HG03175 (cell line): ENCODE measurements at regions not wholly inside any gene's neighbourhood (a gene's known extent, or its start where the extent isn't known, plus 50 kb on each side); places are given as distances from the start of the nearest gene placed in this dataset.

ENCODE experiments used
- ATAC-seq: cut with Tn5 transposase; IDR thresholded peaks from one replicate; pipeline ENCODE4 v1.9.1; 2021; ENCODE audit warnings: mild to moderate bottlenecking, moderate library complexity; ENCODE audit not compliant: unreplicated experiment

- ATAC-seq: no peak
These were observed 191.7 kb upstream of the BTBD3 start for GRCh38 chr20:11726026-11726425.

DNA sequence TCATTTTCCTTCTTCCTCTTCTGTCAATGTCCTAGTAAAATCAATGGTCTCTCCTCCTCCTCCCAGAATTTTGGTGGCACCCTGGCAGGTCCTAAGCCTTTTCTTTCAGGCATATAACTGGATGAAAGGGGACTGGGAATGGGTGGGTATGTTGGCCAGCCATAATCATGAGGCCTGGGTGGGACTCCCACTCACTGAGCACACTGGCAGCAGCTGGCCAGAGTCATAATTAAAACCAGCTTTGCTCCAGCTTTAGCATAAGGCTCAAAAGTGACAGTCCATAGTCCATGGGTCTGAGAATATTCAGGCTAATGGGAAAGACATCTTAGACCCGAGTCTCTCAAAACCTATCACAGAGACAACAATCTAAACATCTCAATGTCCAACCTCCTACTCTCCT lies 190.0 kb upstream of the BTBD3 start:
- no peak for ATAC-seq

DNA sequence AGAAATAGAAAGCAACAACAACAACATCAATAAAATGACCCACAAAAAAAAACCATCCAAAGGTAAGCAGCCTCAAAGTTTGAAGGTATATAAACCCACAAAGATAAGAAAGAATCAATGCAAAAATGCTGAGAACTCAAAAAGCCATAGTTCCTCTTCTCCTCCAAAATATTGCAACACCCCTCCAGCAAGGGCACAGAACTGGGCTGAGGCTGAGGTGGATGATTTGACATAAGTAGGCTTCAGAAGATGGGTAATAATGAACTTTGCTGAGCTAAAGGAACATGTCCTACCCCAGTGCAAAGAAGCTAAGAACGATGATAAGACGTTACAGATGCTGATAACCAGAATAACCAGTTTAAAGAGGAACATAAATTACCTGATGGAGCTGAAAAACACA lies 188.8 kb upstream of the BTBD3 start:
- no peak for ATAC-seq

- no peak for ATAC-seq
These were observed 187.9 kb upstream of the BTBD3 start for GRCh38 chr20:11729806-11730205.

DNA sequence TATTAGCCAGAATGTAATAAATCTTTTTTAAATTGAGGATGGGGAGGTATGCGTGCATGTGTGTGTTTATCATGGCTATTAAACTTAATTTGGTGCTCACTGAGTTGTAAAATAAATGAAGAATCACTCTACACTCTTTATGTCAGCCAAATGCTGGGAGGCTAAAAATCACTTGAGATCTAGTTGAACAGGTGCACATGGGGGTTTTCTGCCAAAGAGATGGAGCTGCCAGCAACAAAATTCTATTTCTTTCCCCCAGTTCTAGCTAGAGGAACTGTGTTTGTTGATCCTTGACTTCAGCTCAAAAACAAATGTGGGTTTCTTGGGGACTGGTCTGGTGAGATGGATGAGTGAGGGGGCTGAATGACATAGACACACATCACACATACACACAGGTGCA lies 183.3 kb upstream of the BTBD3 start:
- ATAC-seq: no peak

- no peak for ATAC-seq
These were observed 178.8 kb upstream of the BTBD3 start for GRCh38 chr20:11738852-11739251.

- ATAC-seq: no peak
These were observed 176.7 kb upstream of the BTBD3 start for GRCh38 chr20:11740975-11741374.

DNA sequence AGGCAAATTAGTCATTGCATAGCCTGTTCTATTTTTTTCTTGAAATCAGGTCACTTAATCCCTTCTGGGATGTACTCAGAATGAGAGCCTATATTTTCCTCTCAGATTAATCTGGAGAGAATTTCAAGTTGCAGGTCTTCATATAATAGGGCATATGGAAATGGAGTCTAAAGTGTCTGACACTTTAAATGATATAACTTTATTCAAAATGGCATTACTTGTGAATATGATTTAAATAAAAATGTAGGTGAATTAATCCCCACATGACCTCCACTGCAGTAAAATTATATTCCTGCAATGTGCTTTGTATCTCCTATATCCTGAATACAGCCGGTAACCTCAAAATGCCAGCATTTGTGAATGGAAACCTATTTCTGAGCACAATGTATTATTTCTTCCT lies 172.5 kb upstream of the BTBD3 start:
- ATAC-seq: no peak

DNA sequence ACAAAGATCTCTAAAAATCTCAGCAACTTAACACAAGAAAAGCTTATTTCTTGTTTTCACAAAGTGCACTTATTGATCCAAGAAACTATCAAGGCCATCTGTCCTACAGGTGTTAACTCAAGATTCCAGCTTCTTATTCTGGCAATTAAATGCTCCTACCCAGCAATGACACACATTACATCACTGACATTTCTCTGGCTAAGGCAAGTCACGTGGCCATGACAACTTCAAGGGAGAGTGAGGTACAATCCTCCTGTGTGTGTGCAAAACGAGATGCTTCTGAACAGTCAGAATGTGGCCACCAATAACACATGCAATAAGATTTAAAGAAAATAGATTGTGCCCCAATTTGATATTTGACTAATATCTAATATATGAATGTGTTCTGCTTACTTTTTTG lies 169.3 kb upstream of the BTBD3 start:
- ATAC-seq: no peak

- ATAC-seq: no peak
These were observed 165.4 kb upstream of the BTBD3 start for GRCh38 chr20:11752336-11752735.

- ATAC-seq: no peak
These were observed 164.5 kb upstream of the BTBD3 start for GRCh38 chr20:11753155-11753554.

- ATAC-seq: no peak
These were observed 163.2 kb upstream of the BTBD3 start for GRCh38 chr20:11754451-11754850.

GRCh38 chr20:11755071-11755841 lies 162.4 kb upstream of the BTBD3 start:
- no peak for ATAC-seq

- no peak for ATAC-seq
These were observed 156.2 kb upstream of the BTBD3 start for GRCh38 chr20:11761497-11761896.

DNA sequence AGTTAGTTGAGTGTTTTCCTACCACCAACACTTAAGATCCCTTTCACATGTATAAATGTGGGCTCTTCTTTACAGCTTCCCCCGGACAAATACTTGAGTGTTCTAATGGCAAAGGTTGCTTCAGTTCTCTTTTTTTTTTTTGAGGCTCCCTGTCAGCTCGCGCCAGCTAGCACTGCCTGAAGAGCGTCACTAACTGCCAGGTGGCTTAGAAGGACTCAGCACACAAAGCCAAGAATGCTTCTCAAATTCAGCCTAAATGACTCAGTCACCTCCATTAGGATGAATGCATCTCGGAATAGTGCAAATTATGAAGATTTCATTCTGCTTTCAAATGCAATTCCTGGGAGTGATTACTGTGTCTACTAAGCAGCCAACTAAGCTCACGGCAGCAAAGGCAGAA lies 150.7 kb upstream of the BTBD3 start:
- ATAC-seq: no peak

- no peak for ATAC-seq
These were observed 147.9 kb upstream of the BTBD3 start for GRCh38 chr20:11769825-11770224.

GRCh38 chr20:11772226-11772730 lies 145.4 kb upstream of the BTBD3 start:
- no peak for ATAC-seq

GRCh38 chr20:11776687-11777086 lies 141.0 kb upstream of the BTBD3 start:
- ATAC-seq: no peak

- ATAC-seq: no peak
These were observed 140.1 kb upstream of the BTBD3 start for GRCh38 chr20:11777387-11778205.

- ATAC-seq: no peak
These were observed 139.5 kb upstream of the BTBD3 start for GRCh38 chr20:11778206-11778570.

DNA sequence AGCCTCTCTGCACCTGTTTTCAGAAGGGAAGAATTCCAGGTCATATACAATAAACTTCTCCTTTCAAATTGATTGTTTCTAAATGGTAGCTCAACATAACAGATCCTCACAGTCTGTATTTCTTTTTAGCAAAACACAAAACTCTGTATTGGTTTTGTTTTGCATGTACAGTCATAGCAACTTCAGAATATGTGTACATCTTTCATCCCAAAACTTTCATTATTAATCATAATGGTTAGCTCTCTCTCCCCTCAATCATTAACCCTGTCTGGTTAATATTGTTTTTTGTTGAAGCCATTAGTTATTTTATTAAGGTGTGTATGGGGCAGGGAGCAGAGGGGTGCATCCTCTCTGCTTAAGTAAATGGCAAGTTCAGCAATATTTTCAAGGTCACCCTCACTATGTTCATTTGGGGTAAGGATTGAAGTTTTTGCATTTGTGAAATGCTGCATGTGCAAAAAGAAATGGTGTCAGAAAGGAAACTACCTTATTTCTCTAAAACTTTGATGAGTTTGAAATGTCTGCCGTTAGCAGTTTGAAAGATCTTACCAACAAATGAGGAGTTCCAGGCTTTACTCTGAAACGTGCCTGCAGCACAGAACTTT lies 136.8 kb upstream of the BTBD3 start:
- no peak for ATAC-seq
